Body of pancreas (tissue), 4 donors: ENCODE measurements at regions not wholly inside any gene's neighbourhood (a gene's known extent, or its start where the extent isn't known, plus 50 kb on each side); places are given as distances from the start of the nearest gene placed in this dataset.

Experiments
- CTCF ChIP-seq, 7 experiments: fragments of 450-650 bp in 4 of 7; fragments of 200-600 bp in 3 of 7; sonication (generic) in 3 of 7; IDR thresholded peaks; one replicate each; pipeline ENCODE4 v1.5.1; 2016 to 2019; ENCODE audit warnings: antibody characterized with exemption in 7 of 7
- POLR2A ChIP-seq, 3 donors: fragments of 450-650 bp; IDR thresholded peaks; one replicate each; pipeline ENCODE4 v1.6.1; 2016; ENCODE audit warnings: antibody characterized with exemption in 3 of 3, mild to moderate bottlenecking in 2 of 3

GRCh38 chr3:188053710-188054380 lies 100.1 kb upstream of the LPP start:
- TF ChIP-seq CTCF (IDR thresholded peaks at IDR 0.05): no peak
- no peak for TF ChIP-seq POLR2A (IDR thresholded peaks at IDR 0.05)
